Endodermal cell (in vitro differentiated cells): ENCODE measurements at regions not wholly inside any gene's neighbourhood (a gene's known extent, or its start where the extent isn't known, plus 50 kb on each side); places are given as distances from the start of the nearest gene placed in this dataset.

Experiments used
- DNase-seq: peaks from one replicate; pipeline ENCODE4 v3.0.0-alpha.2; 2017
- H3K27ac ChIP-seq: 2 replicates; pipeline ENCODE4 v1.5.1; 2013; ENCODE audit warnings: mild to moderate bottlenecking, low read depth, low read length, moderate library complexity
- H3K27me3 ChIP-seq: 2 replicates; pipeline ENCODE4 v1.6.1; 2013; ENCODE audit warnings: mild to moderate bottlenecking, low read length, moderate library complexity; ENCODE audit not compliant: insufficient read depth, control insufficient read depth, poor library complexity, severe bottlenecking
- H3K36me3 ChIP-seq: 2 replicates; pipeline ENCODE4 v1.7.0; 2013; ENCODE audit warnings: mild to moderate bottlenecking, low read length, moderate library complexity; ENCODE audit not compliant: control insufficient read depth, insufficient read depth
- H3K4me1 ChIP-seq: one replicate; pipeline ENCODE4 v1.7.0; 2013; ENCODE audit warnings: low read length; ENCODE audit not compliant: control insufficient read depth, insufficient read depth
- H3K4me3 ChIP-seq: 2 replicates; pipeline ENCODE4 v1.5.1; 2013; ENCODE audit warnings: mild to moderate bottlenecking, low read length, moderate library complexity
- H3K9ac ChIP-seq: 2 replicates; pipeline ENCODE4 v1.6.1; 2013; ENCODE audit warnings: mild to moderate bottlenecking, low read length, moderate library complexity; ENCODE audit not compliant: poor library complexity, severe bottlenecking; ENCODE audit errors: extremely low read depth
- H3K9me3 ChIP-seq: 2 replicates; pipeline ENCODE4 v1.6.1; 2013; ENCODE audit warnings: mild to moderate bottlenecking, low read length, moderate library complexity; ENCODE audit not compliant: control insufficient read depth
- H3K27ac Mint-ChIP-seq: 2 replicates; pipeline ENCODE4 v1.8.0; 2020; ENCODE audit warnings: mixed read lengths
- H3K27me3 Mint-ChIP-seq: 2 replicates; pipeline ENCODE4 v1.8.0; 2021; ENCODE audit warnings: mild to moderate bottlenecking, mixed read lengths; ENCODE audit not compliant: insufficient read depth
- H3K36me3 Mint-ChIP-seq: 2 replicates; pipeline ENCODE4 v1.8.0; 2020; ENCODE audit warnings: low read depth, mixed read lengths
- H3K4me1 Mint-ChIP-seq: 2 replicates; pipeline ENCODE4 v1.8.0; 2020; ENCODE audit warnings: mixed read lengths
- H3K4me3 Mint-ChIP-seq: 2 replicates; pipeline ENCODE4 v1.8.0; 2020; ENCODE audit warnings: mild to moderate bottlenecking, moderate library complexity, mixed read lengths
- H3K9me3 Mint-ChIP-seq: 2 replicates; pipeline ENCODE4 v1.8.0; 2020; ENCODE audit warnings: mild to moderate bottlenecking, mixed read lengths
- CTCF ChIP-seq: fragments of 200-600 bp; sonication (generic); conservative IDR thresholded peaks from 2 replicates; pipeline ENCODE4 v1.5.0; 2021; ENCODE audit warnings: antibody characterized with exemption, mild to moderate bottlenecking
- WGBS, 2 experiments: methylation state at CpG; one replicate each; pipeline versions ENCODE4 v1.1.5 to v1.1.7; 2013; ENCODE audit warnings: missing lambda C conversion rate in 2 of 2, mixed read lengths in 1 of 2; ENCODE audit not compliant: insufficient coverage in 1 of 2, insufficient read length in 1 of 2; 5-methylcytosine and 5-hydroxymethylcytosine counted together

DNA sequence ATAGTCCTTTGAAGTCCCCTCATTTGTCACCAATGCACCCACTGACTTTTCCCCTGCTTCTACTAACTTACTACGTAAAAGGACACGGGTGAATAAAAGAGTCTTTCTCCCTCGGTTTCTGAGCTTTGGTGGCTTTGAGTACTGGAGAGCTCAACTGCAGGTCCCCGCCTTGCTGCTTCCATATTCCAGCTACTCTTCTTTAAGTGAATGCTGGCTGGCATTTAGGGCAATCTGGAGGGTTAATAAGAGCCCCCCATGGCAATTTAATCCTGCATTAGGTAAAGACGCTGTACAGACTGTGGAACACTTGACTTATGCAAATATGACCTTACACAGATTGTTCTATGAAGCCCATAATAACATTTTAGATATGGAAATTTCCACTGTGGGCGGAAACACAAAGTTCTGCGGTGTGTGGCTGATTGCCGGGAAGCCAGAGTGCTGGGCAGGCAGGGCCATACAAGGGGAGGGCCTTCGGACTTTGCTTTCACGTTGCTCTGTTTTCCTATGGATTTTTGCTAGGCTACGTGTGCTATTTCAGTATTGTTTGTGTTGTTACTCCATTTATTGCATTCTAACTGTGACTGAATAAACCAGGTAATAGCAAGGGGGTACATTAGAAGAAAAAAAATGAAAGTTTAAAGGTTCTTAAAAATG, 97.5 kb downstream of the SLC10A2 start:
- H3K4me3 Mint-ChIP-seq = no peak overlapping the region
- H3K4me1 Mint-ChIP-seq = no peaks in the 10 kb centered on the region
- no peak overlapping the region for H3K27ac Mint-ChIP-seq
- no peaks in the 10 kb centered on the region for H3K27me3 ChIP-seq
- H3K27me3 Mint-ChIP-seq = no peaks in the 10 kb centered on the region
- no peaks in the 10 kb centered on the region for H3K4me1 ChIP-seq
- H3K9me3 ChIP-seq = no peaks in the 10 kb centered on the region
- no peak for TF ChIP-seq CTCF
- no peaks in the 10 kb centered on the region for H3K36me3 ChIP-seq
- H3K9me3 Mint-ChIP-seq = no peaks in the 10 kb centered on the region
- H3K9ac ChIP-seq = no peak overlapping the region
- H3K27ac ChIP-seq = no peak overlapping the region
- H3K4me3 ChIP-seq = no peak overlapping the region
- H3K36me3 Mint-ChIP-seq = no peaks in the 10 kb centered on the region
- 92 to 95% methylated on average over 10 to 11 of the region's 11 CpGs for WGBS, 2 experiments
- DNase-seq = no peak

DNA sequence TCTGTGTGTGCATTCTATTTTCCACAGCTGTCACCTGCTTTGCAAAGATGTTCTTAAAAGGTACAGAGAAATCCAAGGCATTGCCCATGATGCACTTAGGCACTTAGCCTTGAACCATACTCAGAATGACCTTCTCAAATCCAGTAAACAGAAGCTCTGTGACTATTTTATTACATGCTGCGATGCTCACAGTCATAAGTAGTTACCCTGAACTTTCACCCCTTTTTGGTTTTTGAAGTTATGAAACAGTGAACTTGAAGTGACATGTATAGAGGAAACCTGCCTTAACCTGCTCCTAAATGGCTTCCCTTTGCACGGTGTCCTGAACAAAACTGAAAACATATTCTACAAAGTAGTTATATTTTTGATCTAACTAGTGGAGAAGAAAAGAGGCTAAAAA, 100.4 kb downstream of the SLC10A2 start:
- no peaks in the 10 kb centered on the region for H3K27me3 ChIP-seq
- H3K36me3 Mint-ChIP-seq = no peaks in the 10 kb centered on the region

DNA sequence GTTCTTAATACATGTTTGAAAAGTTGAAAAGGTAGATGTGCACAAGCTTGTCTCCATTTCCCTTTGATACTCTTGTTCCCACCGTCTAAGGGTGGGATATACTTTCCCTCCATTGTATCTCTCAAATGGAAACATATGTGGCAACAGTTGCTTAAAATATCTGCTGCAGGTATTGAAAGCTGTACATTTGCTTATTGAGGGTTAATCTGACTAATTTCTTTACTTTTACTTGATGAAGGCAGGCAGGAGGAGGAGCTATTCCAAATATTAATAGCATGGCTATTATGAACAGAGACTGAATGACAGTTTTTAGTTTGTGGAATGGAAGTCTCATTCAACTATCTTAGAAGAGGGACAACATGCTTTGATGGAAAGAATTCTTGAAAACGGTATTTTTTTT, 103.8 kb downstream of the SLC10A2 start:
- H3K36me3 Mint-ChIP-seq = no peaks in the 10 kb centered on the region
- no peak for DNase-seq
- H3K4me1 Mint-ChIP-seq = no peaks in the 10 kb centered on the region
- 96% methylated on average over 2 of the region's 2 CpGs; no CpG with 5 or more reads in 1 of the 2 experiments for WGBS, 2 experiments
- no peak for TF ChIP-seq CTCF
- H3K4me3 Mint-ChIP-seq = no peak overlapping the region
- H3K27ac ChIP-seq = no peak overlapping the region
- H3K27me3 ChIP-seq = no peaks in the 10 kb centered on the region
- no peaks in the 10 kb centered on the region for H3K27me3 Mint-ChIP-seq
- H3K9ac ChIP-seq = no peak overlapping the region
- no peak overlapping the region for H3K27ac Mint-ChIP-seq
- H3K4me3 ChIP-seq = no peak overlapping the region
- no peaks in the 10 kb centered on the region for H3K36me3 ChIP-seq
- no peaks in the 10 kb centered on the region for H3K9me3 ChIP-seq
- no peaks in the 10 kb centered on the region for H3K9me3 Mint-ChIP-seq
- H3K4me1 ChIP-seq = no peaks in the 10 kb centered on the region

More for the DNA sequence above, 100.4 kb downstream of the SLC10A2 start:
- Histone ChIP-seq H3K4me1 (no peaks in the 10 kb centered on the region), H3K4me3 (no peak overlapping the region), H3K9ac (no peak overlapping the region), H3K27ac (no peak overlapping the region), H3K9me3 (no peaks in the 10 kb centered on the region), H3K36me3 (no peaks in the 10 kb centered on the region)
- 100% methylated on average over 1 of the region's 2 CpGs; no CpG with 5 or more reads in 1 of the 2 experiments for WGBS, 2 experiments
- TF ChIP-seq CTCF = no peak
- Mint-ChIP-seq H3K27me3 (no peaks in the 10 kb centered on the region), H3K9me3 (no peaks in the 10 kb centered on the region), H3K27ac (no peak overlapping the region), H3K4me3 (no peak overlapping the region), H3K4me1 (no peaks in the 10 kb centered on the region)
- DNase-seq = no peak
